ENCODE measurements at regions not wholly inside any gene's neighbourhood (a gene's known extent, or its start where the extent isn't known, plus 50 kb on each side); places are given as distances from the start of the nearest gene placed in this dataset.

DNA sequence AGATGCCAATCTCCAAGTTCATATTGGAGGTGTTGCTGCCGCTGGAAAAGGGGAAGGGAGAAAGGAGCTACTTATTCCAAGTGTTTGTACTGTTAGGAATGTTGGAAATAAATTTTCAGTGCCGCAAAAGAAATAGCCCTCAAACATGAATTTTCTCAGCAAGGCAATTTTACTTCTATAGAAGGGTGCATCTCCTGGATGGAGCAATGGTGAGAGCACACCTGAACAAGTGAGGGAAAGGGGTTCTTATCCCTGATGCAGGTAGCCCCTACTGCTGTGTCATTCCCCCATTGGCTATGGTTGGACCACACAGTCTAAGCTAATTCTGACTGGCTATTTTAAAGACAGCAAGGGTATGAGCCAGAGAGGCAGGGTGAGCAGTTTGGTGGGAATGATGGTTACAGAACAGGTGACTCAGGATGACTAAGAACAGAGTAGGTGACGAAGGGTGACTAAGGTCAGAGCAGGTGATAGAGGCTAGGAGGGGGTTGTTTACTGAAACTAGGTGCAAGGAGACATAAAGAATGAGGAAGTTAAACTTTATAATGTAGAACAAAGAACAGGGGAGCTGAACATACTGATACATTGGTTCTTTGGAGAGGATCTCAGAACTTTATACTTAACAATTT lies 503.5 kb downstream of the EDEM1 start:
- TF ChIP-seq, protein P1, sequence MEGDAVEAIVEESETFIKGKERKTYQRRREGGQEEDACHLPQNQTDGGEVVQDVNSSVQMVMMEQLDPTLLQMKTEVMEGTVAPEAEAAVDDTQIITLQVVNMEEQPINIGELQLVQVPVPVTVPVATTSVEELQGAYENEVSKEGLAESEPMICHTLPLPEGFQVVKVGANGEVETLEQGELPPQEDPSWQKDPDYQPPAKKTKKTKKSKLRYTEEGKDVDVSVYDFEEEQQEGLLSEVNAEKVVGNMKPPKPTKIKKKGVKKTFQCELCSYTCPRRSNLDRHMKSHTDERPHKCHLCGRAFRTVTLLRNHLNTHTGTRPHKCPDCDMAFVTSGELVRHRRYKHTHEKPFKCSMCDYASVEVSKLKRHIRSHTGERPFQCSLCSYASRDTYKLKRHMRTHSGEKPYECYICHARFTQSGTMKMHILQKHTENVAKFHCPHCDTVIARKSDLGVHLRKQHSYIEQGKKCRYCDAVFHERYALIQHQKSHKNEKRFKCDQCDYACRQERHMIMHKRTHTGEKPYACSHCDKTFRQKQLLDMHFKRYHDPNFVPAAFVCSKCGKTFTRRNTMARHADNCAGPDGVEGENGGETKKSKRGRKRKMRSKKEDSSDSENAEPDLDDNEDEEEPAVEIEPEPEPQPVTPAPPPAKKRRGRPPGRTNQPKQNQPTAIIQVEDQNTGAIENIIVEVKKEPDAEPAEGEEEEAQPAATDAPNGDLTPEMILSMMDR (IDR thresholded peaks at IDR 0.05; ENCODE audit: insufficient read depth, low read depth, low read length) = no peak
- no peak for TF ChIP-seq EZH2 (IDR thresholded peaks at IDR 0.05; ENCODE audit: insufficient read depth, low read length)
